Lung (tissue), 11 donors: ENCODE measurements at regions not wholly inside any gene's neighbourhood (a gene's known extent, or its start where the extent isn't known, plus 50 kb on each side); places are given as distances from the start of the nearest gene placed in this dataset.

ENCODE experiments used
- ATAC-seq: fragments of 200-7000 bp; cut with Tn5 transposase; one replicate; pipeline ENCODE4 v1.9.1; 2020; ENCODE audit warnings: moderate number of reproducible peaks; ENCODE audit not compliant: insufficient read depth, low FRiP score
- DNase-seq, 3 donors: peaks; one replicate each; pipeline ENCODE4 v3.0.0-alpha.2; 2013 to 2017
- H3K27ac ChIP-seq, 2 donors: one replicate each; pipeline ENCODE4 v1.5.1; 2013; ENCODE audit warnings: mild to moderate bottlenecking in 2 of 2, moderate library complexity in 2 of 2, control low read depth in 1 of 2, inconsistent platforms in 1 of 2, low read depth in 1 of 2, low read length in 1 of 2
- H3K27me3 ChIP-seq, 3 donors: one replicate each; pipeline ENCODE4 v1.5.1; 2013; ENCODE audit warnings: low read length in 2 of 3; ENCODE audit not compliant: control insufficient read depth in 3 of 3, insufficient read depth in 3 of 3
- H3K36me3 ChIP-seq, 4 donors: one replicate each; pipeline ENCODE4 v1.5.1; 2013; ENCODE audit warnings: low read length in 4 of 4, mild to moderate bottlenecking in 1 of 4, moderate library complexity in 1 of 4; ENCODE audit not compliant: control insufficient read depth in 4 of 4, insufficient read depth in 4 of 4
- H3K4me1 ChIP-seq, 5 donors: one replicate each; pipeline ENCODE4 v1.5.1; 2013; ENCODE audit warnings: low read length in 5 of 5, mild to moderate bottlenecking in 2 of 5, moderate library complexity in 1 of 5; ENCODE audit not compliant: control insufficient read depth in 5 of 5, insufficient read depth in 5 of 5
- H3K4me3 ChIP-seq: one replicate; pipeline ENCODE4 v1.5.1; 2013; ENCODE audit warnings: mild to moderate bottlenecking, control low read depth, moderate library complexity
- H3K9ac ChIP-seq, 2 donors: one replicate each; pipeline ENCODE4 v1.5.1; 2013; ENCODE audit warnings: low read length in 2 of 2, control low read depth in 1 of 2; ENCODE audit not compliant: insufficient read depth in 1 of 2
- H3K9me3 ChIP-seq, 4 donors: one replicate each; pipeline ENCODE4 v1.5.1; 2013; ENCODE audit warnings: low read length in 3 of 4, mild to moderate bottlenecking in 1 of 4, moderate library complexity in 1 of 4; ENCODE audit not compliant: control insufficient read depth in 4 of 4, insufficient read depth in 3 of 4
- WGBS, 2 donors: extraction: QIAGEN DNeasy Blood & Tissue Kit; methylation state at CpG; one replicate each; pipeline ENCODE4 v1.1.7; 2013; 5-methylcytosine and 5-hydroxymethylcytosine counted together
- TF ChIP-seq, protein P1 (sequence below): IDR thresholded peaks from 2 replicates; pipeline ENCODE4 v1.5.1; 2012; ENCODE audit warnings: mild to moderate bottlenecking; ENCODE audit errors: control extremely low read depth, extremely low read depth
- donor health status: control.
- donor health status: control.
- donor health status: Bipolar disorder and iron deficiency.
- donor health status: healthy.
- donor health status: DM: yes; HTN: yes; CAD: no.

- Histone ChIP-seq H3K36me3 (no peaks in the 10 kb centered on the region), H3K4me3 (peak overlapping the region; percentile 44), H3K4me1 (peaks cover 0 to 7% (median 0%) of the 10 kb centered on the region in 5 donors), H3K9ac (peak overlapping the region in 1 of 2 donors; percentile 52), H3K27ac (peak overlapping the region in 1 of 2 donors; percentile 28), H3K9me3 (no peaks in the 10 kb centered on the region), H3K27me3 (peaks cover 0 to 6% (median 0%) of the 10 kb centered on the region in 3 donors)
- TF ChIP-seq, protein P1, sequence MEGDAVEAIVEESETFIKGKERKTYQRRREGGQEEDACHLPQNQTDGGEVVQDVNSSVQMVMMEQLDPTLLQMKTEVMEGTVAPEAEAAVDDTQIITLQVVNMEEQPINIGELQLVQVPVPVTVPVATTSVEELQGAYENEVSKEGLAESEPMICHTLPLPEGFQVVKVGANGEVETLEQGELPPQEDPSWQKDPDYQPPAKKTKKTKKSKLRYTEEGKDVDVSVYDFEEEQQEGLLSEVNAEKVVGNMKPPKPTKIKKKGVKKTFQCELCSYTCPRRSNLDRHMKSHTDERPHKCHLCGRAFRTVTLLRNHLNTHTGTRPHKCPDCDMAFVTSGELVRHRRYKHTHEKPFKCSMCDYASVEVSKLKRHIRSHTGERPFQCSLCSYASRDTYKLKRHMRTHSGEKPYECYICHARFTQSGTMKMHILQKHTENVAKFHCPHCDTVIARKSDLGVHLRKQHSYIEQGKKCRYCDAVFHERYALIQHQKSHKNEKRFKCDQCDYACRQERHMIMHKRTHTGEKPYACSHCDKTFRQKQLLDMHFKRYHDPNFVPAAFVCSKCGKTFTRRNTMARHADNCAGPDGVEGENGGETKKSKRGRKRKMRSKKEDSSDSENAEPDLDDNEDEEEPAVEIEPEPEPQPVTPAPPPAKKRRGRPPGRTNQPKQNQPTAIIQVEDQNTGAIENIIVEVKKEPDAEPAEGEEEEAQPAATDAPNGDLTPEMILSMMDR: no peak
- DNase-seq (peak; percentile 73 to 87 (median 80)), ATAC-seq (peak; percentile 86)
- WGBS, 2 donors: 1 to 3% methylated on average over 44 to 49 of the region's 49 CpGs
Measured at GRCh38 chr17:36722121-36722902, 120.9 kb downstream of the MRM1 start.

GRCh38 chr17:36722903-36723263, 121.5 kb downstream of the MRM1 start:
- H3K36me3 ChIP-seq: no peaks in the 10 kb centered on the region
- no peak overlapping the region for H3K9ac ChIP-seq
- H3K4me1 ChIP-seq: peaks cover 0 to 13% (median 0%) of the 10 kb centered on the region in 5 donors
- H3K4me3 ChIP-seq: no peak overlapping the region
- ATAC-seq (no peak), DNase-seq (no peak)
- WGBS, 2 donors: 70 to 76% methylated on average over 6 of the region's 6 CpGs
- TF ChIP-seq, protein P1: no peak
- no peaks in the 10 kb centered on the region for H3K9me3 ChIP-seq
- no peak overlapping the region for H3K27ac ChIP-seq
- H3K27me3 ChIP-seq: peaks cover 0 to 12% (median 0%) of the 10 kb centered on the region in 3 donors

GRCh38 chr17:36723459-36724025, 122.2 kb downstream of the MRM1 start:
- WGBS, 2 donors: 76 to 77% methylated on average over 6 of the region's 6 CpGs
- no peak overlapping the region for H3K4me3 ChIP-seq
- H3K27ac ChIP-seq: no peak overlapping the region
- no peaks in the 10 kb centered on the region for H3K36me3 ChIP-seq
- TF ChIP-seq, protein P1: no peak
- DNase-seq (no peak), ATAC-seq (no peak)
- no peaks in the 10 kb centered on the region for H3K9me3 ChIP-seq
- peaks cover 0 to 13% (median under 1%) of the 10 kb centered on the region in 3 donors for H3K27me3 ChIP-seq
- H3K9ac ChIP-seq: no peak overlapping the region
- H3K4me1 ChIP-seq: peaks cover 0 to 17% (median 0%) of the 10 kb centered on the region in 5 donors
